K562 (cell line): ENCODE measurements at regions not wholly inside any gene's neighbourhood (a gene's known extent, or its start where the extent isn't known, plus 50 kb on each side); places are given as distances from the start of the nearest gene placed in this dataset.

Source experiments
- NFIX ChIP-seq: fragments of 250-450 bp; sonication (Bioruptor Pico); IDR thresholded peaks from 2 replicates; pipeline ENCODE4 v1.4.0; 2020; ENCODE audit warnings: low read depth, mild to moderate bottlenecking, moderate library complexity
- SNRNP70 ChIP-seq: fragments of 200-400 bp; formaldehyde crosslinking; optimal IDR thresholded peaks from 2 replicates; pipeline ENCODE3; 2017; ENCODE audit warnings: low read depth, low read length
- ZC3H11A ChIP-seq: IDR thresholded peaks from 2 replicates; pipeline ENCODE4 v1.6.1; 2012; ENCODE audit warnings: low read depth, low read length, improper control_type of control experiment
- ZFP36 ChIP-seq: fragments of 150-350 bp; IDR thresholded peaks from 2 replicates; pipeline ENCODE4 v1.6.1; 2018; ENCODE audit warnings: low read length, low read depth; ENCODE audit not compliant: partially characterized antibody
- ZNF121 ChIP-seq: sonication (generic); formaldehyde crosslinking; conservative IDR thresholded peaks from 2 replicates; pipeline ENCODE4 v1.8.0; 2022; ENCODE audit warnings: missing genetic modification reagents
- ZNF217 ChIP-seq: sonication (generic); formaldehyde crosslinking; IDR thresholded peaks from 2 replicates; pipeline ENCODE4 v1.8.0; 2022; ENCODE audit warnings: mild to moderate bottlenecking, missing genetic modification reagents
- ZNF318 ChIP-seq, 2 experiments: fragments of 450-650 bp; IDR thresholded peaks; 2 replicates each; pipeline ENCODE4 v1.6.1; 2016; ENCODE audit warnings: mild to moderate bottlenecking in 2 of 2, borderline replicate concordance in 1 of 2, low read depth in 1 of 2, moderate library complexity in 1 of 2
- ZNF445 ChIP-seq: fragments of 250-450 bp; sonication (Bioruptor Pico); IDR thresholded peaks from 2 replicates; pipeline ENCODE4 v1.4.0; 2020; ENCODE audit warnings: low read depth, mild to moderate bottlenecking, moderate library complexity
- ZNF511 ChIP-seq: sonication (generic); formaldehyde crosslinking; IDR thresholded peaks from 2 replicates; pipeline ENCODE4 v1.8.0; 2022; ENCODE audit warnings: mild to moderate bottlenecking, missing genetic modification reagents
- ZNF518B ChIP-seq: fragments of 250-450 bp; sonication (Bioruptor Pico); IDR thresholded peaks from 2 replicates; pipeline ENCODE4 v1.5.0; 2021; ENCODE audit warnings: mild to moderate bottlenecking, moderate library complexity

GRCh38 chr6:16004934-16005679, 123.8 kb upstream of the MYLIP start (continued):
- TF ChIP-seq ZNF318 (IDR thresholded peaks at IDR 0.05; ENCODE audit: borderline replicate concordance in 1 of 2, low read depth in 1 of 2) (no peak), ZNF217 (CRISPR knock-in tag) (no peak), ZNF518B (CRISPR knock-in tag) (no peak), ZNF511 (CRISPR knock-in tag) (no peak), ZC3H11A (no peak), SNRNP70 (no peak), ZNF445 (CRISPR knock-in tag) (no peak), NFIX (CRISPR knock-in tag) (no peak), ZFP36 (no peak), ZNF121 (CRISPR knock-in tag) (no peak)
